GM18511 (cell line): ENCODE measurements at regions not wholly inside any gene's neighbourhood (a gene's known extent, or its start where the extent isn't known, plus 50 kb on each side); places are given as distances from the start of the nearest gene placed in this dataset.

Experiments
- ATAC-seq: cut with Tn5 transposase; IDR thresholded peaks from one replicate; pipeline ENCODE4 v1.9.1; 2021; ENCODE audit warnings: mild to moderate bottlenecking, moderate library complexity; ENCODE audit not compliant: unreplicated experiment

DNA sequence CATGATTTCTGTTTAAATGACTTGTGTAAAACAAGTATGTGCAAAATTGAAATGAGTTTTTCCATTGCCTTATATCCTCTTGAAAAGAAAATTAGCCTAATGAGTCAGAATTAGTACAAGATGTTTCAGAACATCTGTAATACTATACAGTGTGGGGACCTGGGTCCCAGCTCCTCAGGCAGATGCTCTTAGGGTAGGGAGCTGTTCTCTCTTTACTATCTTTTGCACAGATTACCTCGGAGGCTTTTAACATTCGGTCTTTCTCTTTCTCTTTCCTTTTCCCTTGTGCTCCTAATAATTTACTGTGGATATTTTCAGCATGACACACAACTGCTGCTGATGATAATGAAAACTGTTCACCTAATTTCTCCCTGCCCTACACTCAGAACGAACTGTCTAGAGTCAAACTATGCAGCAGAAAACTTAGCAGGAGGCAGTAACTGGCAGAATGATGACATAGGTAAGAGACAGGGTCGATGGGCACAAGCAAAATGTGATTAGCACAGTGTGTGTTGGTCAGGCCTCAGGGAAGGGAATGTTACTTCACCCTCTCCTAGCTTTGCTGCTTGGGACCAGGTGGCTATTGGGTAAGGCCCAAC, 455.3 kb downstream of the PDHA2 start:
- ATAC-seq = no peak

DNA sequence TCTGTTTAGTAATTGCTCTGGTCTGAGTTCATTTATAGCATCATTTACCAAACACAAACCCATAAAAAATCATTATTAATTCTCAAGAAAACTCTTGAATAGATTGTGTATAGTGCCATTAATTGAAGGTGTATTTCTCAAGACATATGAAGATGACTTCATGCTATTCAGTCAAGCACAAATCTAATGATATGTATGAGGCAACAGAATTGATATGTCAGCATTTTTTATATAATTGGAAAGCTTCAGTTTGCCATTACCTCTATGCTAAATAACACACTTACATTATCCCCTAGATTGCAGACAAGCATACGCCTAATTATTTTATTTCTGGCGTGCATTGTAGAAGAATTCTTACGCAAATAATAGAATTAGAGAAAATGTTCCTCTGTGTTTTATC, 461.8 kb downstream of the PDHA2 start:
- ATAC-seq = no peak

DNA sequence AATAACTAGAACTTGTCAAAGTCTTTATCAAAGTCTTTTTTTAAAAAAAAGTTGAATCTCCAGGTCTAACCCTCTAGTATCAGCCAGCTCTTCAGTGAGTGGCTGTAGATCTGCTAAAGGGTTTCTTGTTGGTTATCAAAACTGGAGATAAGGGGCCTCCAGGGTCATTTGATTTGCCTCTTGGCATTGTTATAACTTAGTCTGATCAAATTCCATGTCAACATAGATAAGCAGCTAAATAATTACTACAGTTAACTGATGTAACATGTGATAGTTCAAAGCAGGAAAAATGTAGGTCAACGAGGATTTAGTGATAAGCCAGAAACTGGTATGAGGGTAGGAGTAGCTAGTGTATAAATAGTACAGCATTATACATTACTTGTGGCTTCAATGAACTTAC, 465.1 kb downstream of the PDHA2 start:
- ATAC-seq = no peak

DNA sequence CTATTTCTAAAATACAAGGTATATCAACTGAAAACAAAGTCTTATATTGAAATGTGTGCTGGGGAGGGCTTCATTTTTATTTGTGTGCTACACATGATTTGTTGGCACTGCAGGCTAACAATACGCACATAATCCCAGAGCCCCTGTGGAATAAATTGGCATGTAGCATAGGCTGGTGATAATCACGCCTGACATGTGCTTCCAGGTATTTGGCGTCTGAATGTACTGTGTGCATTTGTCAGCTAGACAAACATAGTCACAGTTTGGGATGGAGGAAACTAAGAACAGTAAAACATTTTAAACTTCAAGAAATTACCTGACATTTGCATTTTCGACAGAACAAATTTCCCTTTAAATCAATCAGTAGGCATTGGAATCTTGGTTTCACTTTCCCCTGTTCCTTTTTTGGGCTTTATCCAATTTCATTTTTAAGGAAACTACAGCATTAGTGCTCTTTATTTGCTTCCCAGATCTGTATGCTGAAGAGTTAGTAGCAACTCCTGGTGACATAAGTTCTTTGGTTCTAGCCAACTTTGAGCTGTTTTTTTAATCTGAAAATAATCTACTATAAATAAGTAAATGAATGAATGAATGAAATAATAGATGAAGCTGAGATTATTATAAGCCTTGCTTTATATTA, 472.3 kb downstream of the PDHA2 start:
- ATAC-seq = no peak

DNA sequence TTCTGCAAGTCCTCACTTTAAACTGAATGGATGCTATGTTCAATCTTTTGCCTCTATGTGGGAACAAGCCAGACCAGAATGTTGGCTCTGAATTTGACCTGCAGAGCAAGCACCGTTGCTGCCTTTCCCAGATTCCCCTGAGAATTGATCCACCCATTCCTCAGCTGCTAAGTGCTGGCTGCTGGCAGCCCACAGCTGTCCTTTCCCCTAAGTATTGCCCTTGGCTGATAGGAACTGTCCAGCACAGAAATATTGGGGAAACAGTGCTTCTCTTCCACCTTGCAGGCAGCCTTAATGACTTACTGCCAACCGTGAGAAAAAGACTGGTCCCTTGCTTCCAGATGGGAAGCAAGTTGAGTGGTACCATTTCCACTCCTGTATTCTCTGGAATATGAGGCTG, 475.9 kb downstream of the PDHA2 start:
- no peak for ATAC-seq

DNA sequence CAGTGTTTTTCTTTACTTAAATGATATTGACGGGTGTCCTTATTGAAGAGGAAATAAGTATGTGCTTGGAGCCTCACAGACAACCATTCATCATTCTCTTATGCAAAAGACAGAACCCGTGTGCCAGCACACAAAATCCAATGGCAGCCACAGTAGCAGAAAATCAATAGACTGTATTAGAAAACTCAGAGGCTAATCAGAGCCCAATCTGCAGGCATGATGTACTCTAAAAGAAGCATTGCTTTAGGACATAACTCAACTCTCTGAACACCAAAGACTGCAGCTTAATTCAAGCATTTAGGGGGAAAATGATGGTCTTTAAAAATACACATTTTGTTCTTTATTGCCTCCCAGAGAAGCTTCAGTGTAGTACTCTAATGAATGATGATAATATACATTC, 476.9 kb downstream of the PDHA2 start:
- no peak for ATAC-seq

DNA sequence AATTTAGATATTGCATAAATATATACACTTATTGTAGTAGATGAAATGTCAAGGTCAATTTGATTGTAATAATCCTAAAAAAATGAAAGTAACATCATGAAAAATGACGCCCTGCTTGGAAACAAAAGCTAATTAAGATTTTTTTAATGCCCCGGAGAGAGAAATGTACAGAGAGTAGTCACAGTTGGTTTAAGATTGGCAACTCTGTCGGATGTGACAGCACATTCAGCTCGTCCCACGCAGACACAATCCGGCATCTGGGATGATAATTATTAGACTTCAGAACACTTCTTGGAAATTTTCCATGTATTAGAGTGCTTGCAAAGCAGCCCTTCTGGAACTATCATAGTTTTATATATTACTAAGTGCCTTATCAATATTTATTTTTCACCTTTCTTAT, 478.0 kb downstream of the PDHA2 start:
- ATAC-seq = no peak

DNA sequence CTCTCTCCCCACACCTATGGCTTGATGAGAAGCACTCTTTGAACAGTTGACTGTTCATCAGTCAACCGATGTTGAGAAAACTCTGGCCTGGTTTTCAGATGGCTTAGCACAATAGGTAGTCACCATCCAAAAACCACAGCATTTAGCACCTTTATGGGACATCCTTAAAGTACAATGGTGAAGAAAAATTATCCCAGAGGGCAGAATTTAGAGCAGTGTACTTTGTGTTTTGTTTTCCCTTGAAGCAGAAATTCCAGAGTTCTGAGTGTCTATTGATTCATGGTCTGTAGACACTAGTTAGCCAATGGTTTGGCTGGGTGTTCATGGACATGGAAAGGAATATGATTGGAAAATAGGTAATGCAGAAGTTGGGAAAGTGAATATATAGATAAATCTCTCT, 487.0 kb downstream of the PDHA2 start:
- ATAC-seq = no peak

DNA sequence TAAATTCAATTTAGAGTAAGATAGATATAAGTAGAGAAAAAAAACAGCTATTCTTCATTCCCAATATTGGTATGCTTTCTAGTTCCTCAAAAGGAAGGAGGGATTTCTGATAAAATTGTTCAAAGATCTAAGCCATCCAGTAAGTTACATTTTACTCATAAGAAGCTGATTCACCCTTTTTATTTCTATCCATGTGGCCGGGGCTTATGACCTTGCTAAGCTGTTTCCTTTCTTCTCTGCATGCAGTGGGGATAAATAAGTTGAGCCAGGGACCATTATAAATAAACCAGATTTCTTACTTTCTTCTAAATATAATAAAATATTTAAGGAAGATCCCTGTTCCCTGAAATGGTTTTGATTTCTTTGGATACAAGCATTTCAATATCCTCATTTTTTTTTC, 502.3 kb downstream of the PDHA2 start:
- no peak for ATAC-seq

DNA sequence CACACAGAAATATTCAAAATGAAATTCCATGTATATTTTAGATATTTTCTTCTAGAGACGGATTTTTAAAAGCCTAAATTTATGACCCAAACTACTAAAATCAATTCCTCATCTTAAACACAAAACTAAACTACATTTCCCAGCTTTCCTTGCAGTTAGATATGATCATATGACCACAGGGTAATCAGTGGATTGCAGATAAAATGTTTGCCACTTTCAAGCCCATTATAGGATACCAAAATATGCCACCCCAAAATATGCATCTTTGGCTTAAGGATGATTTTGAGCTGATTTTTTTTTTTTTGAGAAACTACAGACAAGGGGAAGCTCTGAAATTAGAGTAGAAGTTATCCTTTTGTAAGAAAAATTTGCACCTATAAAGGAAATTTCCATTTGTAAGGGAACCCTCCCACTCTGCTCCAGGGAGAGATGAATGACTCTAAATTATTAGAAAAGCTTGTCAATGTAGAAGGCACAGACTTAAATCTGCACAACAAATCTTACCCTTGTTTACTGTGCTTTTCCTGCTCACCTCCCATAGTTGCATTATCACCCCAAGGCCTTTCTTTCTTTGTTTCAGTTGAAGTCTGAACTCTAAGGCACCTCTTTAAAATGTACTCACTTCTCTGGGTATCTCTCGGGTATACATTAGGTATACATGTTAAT, 503.0 kb downstream of the PDHA2 start:
- no peak for ATAC-seq

DNA sequence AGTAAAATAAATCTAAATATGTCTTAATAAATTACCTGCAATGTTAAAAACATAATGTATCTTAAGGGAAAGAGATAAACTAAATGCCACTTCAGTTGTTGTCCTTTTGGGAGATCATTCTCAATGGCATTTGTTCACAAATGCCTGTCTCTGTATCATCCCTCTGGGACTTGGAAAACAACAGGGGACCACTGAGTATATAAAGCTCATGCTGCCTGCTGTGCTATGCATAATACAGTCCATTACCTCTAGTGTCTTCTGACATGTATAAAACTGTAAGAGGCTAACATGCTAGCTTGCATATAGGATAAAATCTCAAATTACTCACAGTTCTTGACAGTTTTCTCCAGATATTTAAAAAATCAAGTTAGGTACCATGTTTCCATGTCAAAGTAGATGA, 503.9 kb downstream of the PDHA2 start:
- ATAC-seq = no peak

DNA sequence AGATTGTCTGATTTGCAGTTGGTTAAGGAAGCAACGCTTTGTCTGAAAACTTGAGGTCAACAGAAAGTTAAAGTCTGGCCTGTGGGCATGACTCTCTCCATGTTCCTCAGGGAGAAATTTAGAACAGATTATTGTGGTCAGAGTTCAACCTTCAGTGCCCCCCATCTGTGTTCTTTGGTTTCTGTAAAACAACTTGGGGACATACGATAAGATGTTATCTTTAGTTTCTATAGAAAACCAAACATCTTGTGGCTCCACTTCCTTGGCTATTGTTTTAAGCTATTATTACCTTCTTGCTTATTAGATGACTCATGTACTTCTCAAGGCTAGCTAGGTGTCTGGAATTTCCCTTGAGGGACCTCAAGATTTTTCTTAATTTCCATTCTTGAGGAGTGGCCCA, 507.7 kb downstream of the PDHA2 start:
- ATAC-seq = no peak

DNA sequence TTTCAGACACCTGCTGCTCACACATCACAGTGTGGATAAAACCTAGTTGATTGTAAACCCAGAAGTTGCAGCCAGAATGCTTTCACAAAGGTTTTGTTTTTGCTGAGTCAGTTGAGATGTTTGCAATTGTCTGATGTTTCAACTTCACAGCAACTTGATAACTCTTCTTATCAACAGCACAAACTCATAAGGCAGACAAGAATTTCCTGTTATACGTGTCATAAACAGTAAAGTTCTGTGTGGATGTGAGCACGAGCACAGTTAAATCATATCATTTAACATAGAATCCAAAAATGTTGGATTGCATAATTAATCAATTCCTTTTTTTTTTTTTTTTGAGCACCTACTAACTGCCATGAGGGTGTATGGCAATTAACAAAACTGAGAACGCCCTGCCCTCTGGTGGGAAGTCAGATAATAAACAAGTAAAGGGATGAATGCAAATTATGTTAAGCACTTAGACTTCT, 512.2 kb downstream of the PDHA2 start:
- no peak for ATAC-seq

DNA sequence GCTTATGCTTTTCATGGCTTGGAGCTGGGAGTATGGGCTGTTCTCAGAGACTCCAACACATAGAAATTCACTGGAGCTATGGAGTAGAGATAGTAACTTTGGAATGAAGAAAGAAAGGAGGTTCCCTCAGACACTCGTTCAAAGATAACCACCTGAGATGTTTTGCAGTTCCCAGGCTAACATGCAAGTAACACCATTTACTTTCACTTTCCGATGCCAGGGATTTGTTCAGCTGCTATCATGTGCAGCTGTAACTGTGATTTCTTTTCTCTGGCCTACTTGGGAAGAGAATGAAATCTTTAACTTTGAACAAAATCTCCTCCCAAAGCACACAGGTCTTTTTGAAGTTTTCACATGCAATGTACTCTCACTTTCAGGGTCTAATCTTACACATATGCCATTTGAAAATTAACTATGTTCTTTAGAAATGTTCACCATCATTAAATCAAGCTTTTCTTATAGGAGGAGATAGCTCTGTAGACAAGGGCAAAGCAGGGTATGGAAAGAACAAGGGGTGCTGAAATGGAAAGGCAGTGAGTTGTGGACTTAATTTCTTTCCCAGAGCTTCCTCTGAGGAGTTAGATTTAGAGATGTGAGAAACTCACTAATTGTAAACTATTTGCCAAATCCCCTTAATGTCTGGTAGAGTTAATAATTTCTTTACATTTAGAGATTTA, 514.3 kb downstream of the PDHA2 start:
- ATAC-seq = no peak

DNA sequence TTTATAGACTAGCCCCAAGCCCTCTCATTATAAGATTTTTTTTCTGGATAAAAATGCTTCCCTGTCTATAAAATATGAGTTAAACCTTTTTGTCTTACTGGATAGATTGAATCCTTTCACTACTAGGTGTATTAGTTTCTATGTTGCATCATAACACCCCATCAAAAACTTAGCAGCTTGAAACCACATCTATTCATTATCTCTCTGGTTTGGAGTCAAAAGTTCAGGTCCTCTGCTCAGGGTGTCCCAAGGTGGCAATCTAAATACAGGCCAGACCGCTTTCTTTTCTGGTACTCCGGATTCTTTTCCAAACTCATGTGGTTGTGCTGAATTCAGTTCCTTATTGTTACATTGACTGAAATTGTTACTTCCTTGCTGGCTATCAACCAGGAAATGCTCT, 515.5 kb downstream of the PDHA2 start:
- ATAC-seq = no peak

DNA sequence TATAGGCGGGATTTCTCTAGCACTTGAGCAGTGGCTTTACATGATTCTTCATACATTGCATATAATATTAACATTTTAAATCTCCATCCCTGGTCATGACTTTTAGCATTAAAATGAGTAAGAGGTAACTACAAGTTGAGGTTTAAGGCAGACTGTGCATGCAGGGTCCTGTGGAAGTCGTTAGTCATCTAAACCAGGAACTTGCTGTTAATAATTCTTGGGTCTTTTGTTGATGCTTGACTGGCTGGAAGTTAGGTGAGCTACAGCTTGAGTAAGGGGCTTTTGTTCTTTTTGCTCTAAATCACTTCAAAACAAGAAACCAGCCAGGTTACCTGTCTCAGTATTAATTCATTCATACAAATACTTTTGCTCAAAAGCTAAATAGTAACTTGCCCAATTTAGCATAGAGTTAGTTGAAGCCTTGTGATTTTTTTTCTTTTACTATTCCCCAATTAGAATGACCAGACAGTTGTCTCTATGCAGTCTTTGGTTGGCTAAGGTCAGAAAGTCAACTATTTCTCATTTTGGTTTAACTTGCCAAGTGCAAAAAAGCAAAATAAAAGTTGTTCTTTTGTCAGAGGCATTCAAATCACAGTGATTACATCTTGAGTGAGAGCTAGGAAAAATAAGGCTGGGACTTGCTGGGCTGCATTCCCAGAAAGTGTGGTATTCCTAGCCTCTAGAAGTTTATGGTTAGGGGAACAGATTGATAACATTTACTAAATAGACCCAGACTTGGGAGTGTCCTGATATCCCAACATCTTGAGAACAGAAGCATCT, 516.9 kb downstream of the PDHA2 start:
- ATAC-seq = no peak

DNA sequence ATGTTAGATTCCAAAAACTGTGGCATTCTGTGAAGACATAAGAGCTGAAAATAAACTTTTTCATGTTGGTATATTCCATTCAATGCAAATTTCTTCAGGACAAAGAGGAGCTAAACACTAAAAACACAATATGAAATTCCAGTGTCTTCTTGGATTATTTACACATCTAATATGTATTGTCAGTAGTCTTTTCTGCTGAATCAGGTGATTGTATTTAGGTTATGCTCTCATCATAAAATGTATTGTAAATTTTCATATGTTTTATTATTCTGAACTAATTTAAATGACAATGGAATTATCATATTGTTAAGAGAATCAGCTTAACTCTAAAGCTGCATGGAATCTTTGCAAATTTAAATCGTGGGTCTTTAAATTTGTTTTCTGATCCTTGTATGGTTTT, 526.7 kb downstream of the PDHA2 start:
- no peak for ATAC-seq

DNA sequence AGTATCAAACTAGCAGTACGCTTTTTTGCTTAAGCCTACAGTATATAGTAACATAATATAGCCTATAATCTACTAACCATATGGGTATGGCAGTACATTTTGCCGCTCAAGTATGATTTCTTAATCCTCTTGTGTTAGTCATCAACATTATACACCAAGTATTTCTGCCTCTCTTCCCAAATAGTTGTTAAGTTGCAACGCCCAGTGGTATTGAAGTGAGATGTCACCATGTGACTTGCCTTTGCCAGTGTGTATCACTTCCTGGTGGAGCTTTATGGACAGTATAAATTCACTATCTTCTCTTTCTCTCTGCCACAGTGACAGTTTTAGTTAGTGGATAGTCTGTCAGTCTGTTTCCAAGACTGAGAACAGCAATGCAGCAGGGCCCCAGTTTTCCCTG, 535.5 kb downstream of the PDHA2 start:
- no peak for ATAC-seq

DNA sequence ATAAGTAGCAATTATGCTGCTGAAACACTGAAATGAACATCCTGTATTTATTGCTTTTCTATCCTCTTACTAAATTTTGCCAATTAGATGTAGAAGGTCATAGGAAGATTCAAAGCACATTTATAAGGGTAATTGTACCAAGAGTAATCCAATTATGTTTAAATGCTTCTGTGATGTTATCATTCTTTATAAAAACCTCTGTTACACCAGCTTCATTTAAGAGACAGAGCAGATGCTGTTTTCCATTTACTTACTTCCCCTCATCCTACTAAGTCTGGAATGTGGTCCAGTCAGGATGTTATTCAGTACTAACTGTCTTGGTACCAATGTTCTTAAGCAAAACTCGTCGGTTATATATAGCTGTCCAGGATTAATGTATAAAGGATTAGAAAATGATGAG, 539.6 kb downstream of the PDHA2 start:
- ATAC-seq = no peak

DNA sequence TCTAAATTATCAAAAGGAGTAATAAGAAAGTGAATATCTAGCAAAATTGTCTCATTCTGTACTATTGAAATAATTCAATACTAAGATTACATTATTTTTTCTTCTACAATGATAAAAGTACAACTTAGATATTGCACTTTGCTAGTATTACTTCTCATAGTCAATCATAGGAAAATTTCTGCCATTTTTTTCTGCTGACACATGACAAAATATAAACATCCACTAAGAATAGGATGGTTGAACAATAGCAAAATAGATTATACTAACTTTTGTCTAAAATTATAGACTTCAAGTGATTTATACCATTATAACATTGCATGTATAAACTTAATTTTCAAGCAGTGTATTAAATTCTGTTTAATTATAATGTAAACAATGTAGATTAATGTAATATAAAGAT, 540.2 kb downstream of the PDHA2 start:
- no peak for ATAC-seq

DNA sequence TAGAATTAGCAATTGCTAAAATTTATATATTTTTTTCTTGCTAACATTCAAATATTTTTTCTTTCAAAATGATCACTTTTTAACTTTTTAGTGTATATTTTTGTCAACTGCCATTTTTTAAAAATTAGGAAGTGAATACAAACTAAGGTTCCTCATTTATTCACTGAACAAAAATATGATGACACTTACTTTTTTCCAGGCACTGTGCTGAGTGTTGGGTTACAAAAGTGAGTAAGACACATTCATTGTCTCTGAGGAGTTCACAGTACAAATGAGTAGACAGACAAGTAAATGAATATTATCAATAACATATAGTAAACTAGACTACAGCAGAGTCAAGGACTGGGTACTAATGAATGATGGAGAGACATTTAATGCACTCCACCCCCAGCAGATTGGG, 543.5 kb downstream of the PDHA2 start:
- no peak for ATAC-seq
